Left renal pelvis (tissue), 4 donors: ENCODE measurements at regions not wholly inside any gene's neighbourhood (a gene's known extent, or its start where the extent isn't known, plus 50 kb on each side); places are given as distances from the start of the nearest gene placed in this dataset.

Experiments
- DNase-seq, 4 donors: peaks; one replicate each; pipeline ENCODE4 v3.0.0-alpha.2; 2013; ENCODE audit warnings: low read depth in 4 of 4, low spot score in 3 of 4

- DNase-seq = peak in 2 of 4 donors; percentile 31 to 49
These were observed 602.0 kb upstream of the KCNMB2 start for GRCh38 chr3:177934001-177934891.

GRCh38 chr3:177935047-177935446 lies 601.2 kb upstream of the KCNMB2 start:
- DNase-seq = peak in 2 of 4 donors; percentile 46 to 57

- no peak for DNase-seq
These were observed 599.5 kb upstream of the KCNMB2 start for GRCh38 chr3:177936721-177937120.

- DNase-seq = no peak
These were observed 593.3 kb upstream of the KCNMB2 start for GRCh38 chr3:177942911-177943310.

GRCh38 chr3:177944228-177944661 lies 592.0 kb upstream of the KCNMB2 start:
- DNase-seq = no peak

- DNase-seq = no peak
These were observed 590.2 kb upstream of the KCNMB2 start for GRCh38 chr3:177946048-177946447.

- DNase-seq = no peak
These were observed 589.7 kb upstream of the KCNMB2 start for GRCh38 chr3:177946497-177946896.

GRCh38 chr3:177946936-177947335 lies 589.3 kb upstream of the KCNMB2 start:
- DNase-seq = no peak

- no peak for DNase-seq
These were observed 588.3 kb upstream of the KCNMB2 start for GRCh38 chr3:177947901-177948300.

GRCh38 chr3:177948716-177949425 lies 587.4 kb upstream of the KCNMB2 start:
- no peak for DNase-seq

- DNase-seq = no peak
These were observed 577.0 kb upstream of the KCNMB2 start for GRCh38 chr3:177959188-177959587.

GRCh38 chr3:177960014-177960413 lies 576.2 kb upstream of the KCNMB2 start:
- DNase-seq = no peak

- DNase-seq = no peak
These were observed 575.5 kb upstream of the KCNMB2 start for GRCh38 chr3:177960722-177961121.

- no peak for DNase-seq
These were observed 574.5 kb upstream of the KCNMB2 start for GRCh38 chr3:177961784-177962183.

GRCh38 chr3:177966493-177966892 lies 569.7 kb upstream of the KCNMB2 start:
- DNase-seq = no peak

- DNase-seq = no peak
These were observed 567.3 kb upstream of the KCNMB2 start for GRCh38 chr3:177968891-177969290.

GRCh38 chr3:177973241-177973840 lies 562.9 kb upstream of the KCNMB2 start:
- DNase-seq = no peak

- no peak for DNase-seq
These were observed 560.0 kb upstream of the KCNMB2 start for GRCh38 chr3:177976241-177976640.

GRCh38 chr3:177976866-177977265 lies 559.4 kb upstream of the KCNMB2 start:
- DNase-seq = no peak

GRCh38 chr3:177977381-177978158 lies 558.7 kb upstream of the KCNMB2 start:
- DNase-seq = no peak

- no peak for DNase-seq
These were observed 557.3 kb upstream of the KCNMB2 start for GRCh38 chr3:177978946-177979345.
